ENCODE measurements at regions not wholly inside any gene's neighbourhood (a gene's known extent, or its start where the extent isn't known, plus 50 kb on each side); places are given as distances from the start of the nearest gene placed in this dataset.

DNA sequence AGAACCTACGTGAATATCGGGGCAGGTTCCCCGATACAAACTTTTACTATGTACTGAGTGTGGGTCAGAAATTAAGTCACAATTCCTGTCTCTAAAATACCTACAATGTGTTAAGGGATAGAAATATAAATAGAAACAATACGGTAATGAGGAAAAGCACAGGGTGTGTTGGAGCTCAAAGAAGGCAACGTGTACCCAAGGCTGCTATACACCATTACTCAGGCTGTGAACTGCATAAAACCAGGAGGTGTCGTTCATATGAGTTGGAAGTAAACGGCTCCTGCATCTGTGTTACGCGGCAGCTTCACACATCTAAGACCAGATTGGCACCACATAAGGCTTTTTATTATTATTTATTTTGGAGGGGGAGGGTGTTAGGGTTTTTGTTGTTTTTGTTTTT is 50.1 kb upstream of the TRPM3 start:
- no peak for TF ChIP-seq CTCF (conservative IDR thresholded peaks at IDR 0.05)
- no peak for TF ChIP-seq ZFX (IDR thresholded peaks at IDR 0.05)
